B cell (primary cell): ENCODE measurements at regions not wholly inside any gene's neighbourhood (a gene's known extent, or its start where the extent isn't known, plus 50 kb on each side); places are given as distances from the start of the nearest gene placed in this dataset.

Experiments used
- ATAC-seq: fragments of 200-7000 bp; cut with Tn5 transposase; one replicate; pipeline ENCODE4 v1.10.0; 2021; ENCODE audit warnings: low read depth, mild to moderate bottlenecking, moderate number of reproducible peaks, moderate library complexity
- CTCF ChIA-PET: fragments of 350-600 bp; sonication (Branson Sonifier 250); formaldehyde crosslinking; loops from one replicate; lab custom pipeline; 2021; ENCODE audit warnings: antibody characterized with exemption, inconsistent platforms; lab: Charles Lee
- POLR2A ChIA-PET: fragments of 350-600 bp; sonication (Branson Sonifier 250); formaldehyde crosslinking; loops from one replicate; lab custom pipeline; 2021; ENCODE audit warnings: antibody characterized with exemption; lab: Charles Lee
- DNase-seq: peaks from one replicate; pipeline ENCODE4 v3.0.0; 2013
- H2AFZ ChIP-seq: 2 replicates; pipeline ENCODE4 v1.6.1; 2012; ENCODE audit warnings: mild to moderate bottlenecking, low read depth, low read length; ENCODE audit not compliant: insufficient read depth, poor library complexity, severe bottlenecking
- H3K27ac ChIP-seq, 2 donors: 1 replicate in 1 of 2; 2 replicates in 1 of 2; pipeline ENCODE4 v1.5.1; 2012 to 2013; ENCODE audit warnings: low read length in 2 of 2, mild to moderate bottlenecking in 2 of 2, moderate library complexity in 1 of 2
- H3K27me3 ChIP-seq, 4 experiments: fragments of 200-600 bp in 1 of 4; sonication (generic) in 1 of 4; replicated peaks in 1 of 4; 1 replicate in 2 of 4; 2 replicates in 2 of 4; pipeline versions ENCODE4 v1.6.1 to v1.7.0; 2013 to 2016; ENCODE audit warnings: low read length in 3 of 4, mild to moderate bottlenecking in 2 of 4, mixed read lengths in 1 of 4, moderate library complexity in 1 of 4; ENCODE audit not compliant: insufficient read depth in 4 of 4, control insufficient read depth in 3 of 4; ENCODE audit errors: control extremely low read depth in 1 of 4
- H3K36me3 ChIP-seq, 2 experiments: replicated peaks in 1 of 2; 1 replicate in 1 of 2; 2 replicates in 1 of 2; pipeline versions ENCODE4 v1.6.1 to v1.7.1; 2013; ENCODE audit warnings: low read length in 1 of 2; ENCODE audit not compliant: insufficient read depth in 2 of 2, control insufficient read depth in 1 of 2; ENCODE audit errors: control extremely low read depth in 1 of 2, extremely low read depth in 1 of 2
- H3K4me1 ChIP-seq, 2 donors: fragments of 200-600 bp in 1 of 2; sonication (generic) in 1 of 2; 1 replicate in 1 of 2; 2 replicates in 1 of 2; pipeline versions ENCODE4 v1.5.1 to v1.6.1; 2013 to 2017; ENCODE audit warnings: low read length in 2 of 2; ENCODE audit not compliant: control insufficient read depth in 2 of 2, insufficient read depth in 2 of 2
- H3K4me2 ChIP-seq: replicated peaks from 2 replicates; pipeline ENCODE3; 2012; ENCODE audit warnings: mild to moderate bottlenecking, low read depth, low read length; ENCODE audit not compliant: poor library complexity, severe bottlenecking
- H3K4me3 ChIP-seq, 5 experiments: fragments of 200-600 bp in 1 of 5; sonication (generic) in 1 of 5; 1 replicate in 3 of 5; 2 replicates in 2 of 5; pipeline versions ENCODE4 v1.5.1 to v1.7.0; 2011 to 2016; ENCODE audit warnings: low read length in 4 of 5, mild to moderate bottlenecking in 4 of 5, low read depth in 2 of 5, control low read depth in 1 of 5, moderate library complexity in 1 of 5; ENCODE audit not compliant: insufficient read depth in 1 of 5; ENCODE audit errors: control extremely low read depth in 1 of 5, extremely low read depth in 1 of 5
- H3K79me2 ChIP-seq: fragments of 200-600 bp; sonication (generic); one replicate; pipeline ENCODE4 v1.6.0; 2016; ENCODE audit warnings: low read length; ENCODE audit not compliant: control insufficient read depth, insufficient read depth
- H3K9ac ChIP-seq: fragments of 200-600 bp; sonication (generic); 2 replicates; pipeline ENCODE4 v1.6.1; 2017; ENCODE audit warnings: mild to moderate bottlenecking, low read length, moderate library complexity
- H3K9me3 ChIP-seq, 3 donors: one replicate each; pipeline versions ENCODE4 v1.6.1 to v1.7.1; 2013; ENCODE audit warnings: low read length in 2 of 3; ENCODE audit not compliant: control insufficient read depth in 2 of 3, insufficient read depth in 1 of 3; ENCODE audit errors: control extremely low read depth in 1 of 3
- H4K20me1 ChIP-seq: 2 replicates; pipeline ENCODE4 v1.6.0; 2012; ENCODE audit warnings: mild to moderate bottlenecking, low read length; ENCODE audit not compliant: insufficient read depth, control insufficient read depth, poor library complexity, severe bottlenecking
- H3K27ac Mint-ChIP-seq: one replicate; pipeline ENCODE4 v1.8.0; 2021; ENCODE audit warnings: mixed read lengths
- H3K27me3 Mint-ChIP-seq: one replicate; pipeline ENCODE4 v1.8.0; 2021; ENCODE audit warnings: mixed read lengths
- H3K4me1 Mint-ChIP-seq: one replicate; pipeline ENCODE4 v1.8.0; 2021; ENCODE audit warnings: mixed read lengths
- H3K4me3 Mint-ChIP-seq: one replicate; pipeline ENCODE4 v1.8.0; 2021; ENCODE audit warnings: mixed read lengths
- H3K9me3 Mint-ChIP-seq: one replicate; pipeline ENCODE4 v1.8.0; 2022; ENCODE audit warnings: mixed read lengths; ENCODE audit not compliant: insufficient read depth
- EZH2 ChIP-seq: IDR thresholded peaks from 2 replicates; pipeline ENCODE4 v1.6.1; 2012; ENCODE audit warnings: borderline replicate concordance, low read depth, mild to moderate bottlenecking, moderate library complexity, low read length; ENCODE audit not compliant: insufficient read depth, poor library complexity, severe bottlenecking
- WGBS: methylation state at CpG from one replicate; pipeline ENCODE4 v1.1.5; 2013; ENCODE audit warnings: missing lambda C conversion rate; ENCODE audit not compliant: insufficient coverage; 5-methylcytosine and 5-hydroxymethylcytosine counted together
- intact Hi-C: fragments of 100-400 bp; cut with micrococcal nuclease; formaldehyde crosslinking; loops from one replicate; pipeline ENCODE4 v1.10.0; 2022
- TF ChIP-seq, protein P1 (sequence below): fragments of 200-600 bp; IDR thresholded peaks from one replicate; pipeline ENCODE4 v1.8.0; 2022; ENCODE audit warnings: antibody characterized with exemption, mild to moderate bottlenecking

DNA sequence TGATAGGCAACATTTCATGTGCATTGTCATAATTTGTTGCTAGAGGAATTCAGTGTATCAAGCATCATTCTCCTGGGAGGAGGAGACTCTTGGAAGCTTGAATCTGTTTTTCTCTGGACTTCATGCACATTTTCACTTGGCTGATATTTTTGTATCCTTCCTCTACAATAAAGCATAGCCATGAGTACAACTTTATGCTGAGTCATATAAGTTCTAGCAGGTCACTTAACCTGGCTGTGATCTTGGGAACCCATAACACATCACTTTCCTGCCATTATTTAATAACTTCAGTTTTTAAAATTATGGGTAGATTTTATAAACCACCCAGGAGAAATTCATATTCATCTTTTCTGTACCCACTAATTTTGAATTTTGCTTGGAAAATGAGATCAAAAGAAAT, 203.0 kb upstream of the CD96 start:
- H3K27me3 Mint-ChIP-seq, result peaks cover 3% of the 10 kb centered on the region
- no peak for DNase-seq
- H3K4me1 Mint-ChIP-seq, result no peaks in the 10 kb centered on the region
- CTCF ChIA-PET, result interaction anchor here (0.8 kb wide), 1 partner anchor 16 kb away, joined by 3 read pairs; no protein-coding TSS in a partner anchor
- TF ChIP-seq EZH2, result no peak
- TF ChIP-seq, protein P1, sequence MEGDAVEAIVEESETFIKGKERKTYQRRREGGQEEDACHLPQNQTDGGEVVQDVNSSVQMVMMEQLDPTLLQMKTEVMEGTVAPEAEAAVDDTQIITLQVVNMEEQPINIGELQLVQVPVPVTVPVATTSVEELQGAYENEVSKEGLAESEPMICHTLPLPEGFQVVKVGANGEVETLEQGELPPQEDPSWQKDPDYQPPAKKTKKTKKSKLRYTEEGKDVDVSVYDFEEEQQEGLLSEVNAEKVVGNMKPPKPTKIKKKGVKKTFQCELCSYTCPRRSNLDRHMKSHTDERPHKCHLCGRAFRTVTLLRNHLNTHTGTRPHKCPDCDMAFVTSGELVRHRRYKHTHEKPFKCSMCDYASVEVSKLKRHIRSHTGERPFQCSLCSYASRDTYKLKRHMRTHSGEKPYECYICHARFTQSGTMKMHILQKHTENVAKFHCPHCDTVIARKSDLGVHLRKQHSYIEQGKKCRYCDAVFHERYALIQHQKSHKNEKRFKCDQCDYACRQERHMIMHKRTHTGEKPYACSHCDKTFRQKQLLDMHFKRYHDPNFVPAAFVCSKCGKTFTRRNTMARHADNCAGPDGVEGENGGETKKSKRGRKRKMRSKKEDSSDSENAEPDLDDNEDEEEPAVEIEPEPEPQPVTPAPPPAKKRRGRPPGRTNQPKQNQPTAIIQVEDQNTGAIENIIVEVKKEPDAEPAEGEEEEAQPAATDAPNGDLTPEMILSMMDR, result no peak
- POLR2A ChIA-PET, result no interaction called here
- H3K27ac Mint-ChIP-seq, result no peak overlapping the region
- H4K20me1 ChIP-seq, result no peaks in the 10 kb centered on the region
- no peaks in the 10 kb centered on the region for H3K36me3 ChIP-seq
- no peak overlapping the region for H2AFZ ChIP-seq
- no peaks in the 10 kb centered on the region for H3K4me1 ChIP-seq
- no peak overlapping the region for H3K4me3 Mint-ChIP-seq
- H3K79me2 ChIP-seq, result no peaks in the 10 kb centered on the region
- ATAC-seq, result no peak
- no peaks in the 10 kb centered on the region for H3K27me3 ChIP-seq
- no peak overlapping the region for H3K27ac ChIP-seq
- H3K9me3 Mint-ChIP-seq, result no peaks in the 10 kb centered on the region
- intact Hi-C loops, result no loop called here
- no peak overlapping the region for H3K9ac ChIP-seq
- H3K4me3 ChIP-seq, result no peak overlapping the region
- H3K4me2 ChIP-seq, result no peak overlapping the region
- peaks cover 0 to 8% (median 5%) of the 10 kb centered on the region in 3 donors for H3K9me3 ChIP-seq

DNA sequence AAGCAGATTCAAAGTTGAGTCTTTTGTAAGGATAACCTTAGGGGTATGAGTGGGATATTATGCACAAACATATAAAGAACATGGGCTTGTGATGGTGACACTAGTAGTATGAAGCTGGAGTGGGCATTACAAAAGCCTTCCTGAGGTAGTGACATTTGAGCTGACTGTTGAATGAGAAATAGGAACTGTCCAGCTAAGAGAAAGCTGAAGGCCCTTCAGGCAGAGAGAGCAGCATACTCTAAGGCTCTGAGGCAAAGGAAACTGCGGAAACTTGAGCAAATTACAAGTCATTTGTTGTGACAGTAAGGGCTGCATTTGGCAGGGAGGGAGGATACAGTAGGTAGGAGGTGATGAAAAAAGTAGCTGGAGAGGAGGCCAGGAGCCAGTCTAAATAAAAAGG, 190.7 kb upstream of the CD96 start:
- Histone ChIP-seq H3K27ac (no peak overlapping the region), H3K4me3 (no peak overlapping the region), H3K27me3 (peaks cover 0 to 2% (median 0%) of the 10 kb centered on the region in 4 experiments), H3K9me3 (peaks cover 0 to 1% (median 0%) of the 10 kb centered on the region in 3 donors), H3K4me2 (no peak overlapping the region), H3K4me1 (no peaks in the 10 kb centered on the region), H3K79me2 (no peaks in the 10 kb centered on the region), H3K9ac (no peak overlapping the region), H3K36me3 (no peaks in the 10 kb centered on the region), H2AFZ (no peak overlapping the region), H4K20me1 (no peaks in the 10 kb centered on the region)
- H3K4me1 Mint-ChIP-seq, result no peaks in the 10 kb centered on the region
- ChIA-PET CTCF (no interaction called here), POLR2A (no interaction called here)
- 88% methylated on average over 1 of the region's 1 CpG for WGBS
- ATAC-seq (no peak), DNase-seq (no peak)
- H3K27ac Mint-ChIP-seq, result no peak overlapping the region
- H3K9me3 Mint-ChIP-seq, result no peaks in the 10 kb centered on the region
- intact Hi-C loops, result no loop called here
- no peak overlapping the region for H3K4me3 Mint-ChIP-seq
- no peak for TF ChIP-seq EZH2
- TF ChIP-seq, protein P1, result no peak
- peaks cover 5% of the 10 kb centered on the region for H3K27me3 Mint-ChIP-seq
